ENCODE measurements at regions not wholly inside any gene's neighbourhood (a gene's known extent, or its start where the extent isn't known, plus 50 kb on each side); places are given as distances from the start of the nearest gene placed in this dataset.

- TF ChIP-seq, protein P1, sequence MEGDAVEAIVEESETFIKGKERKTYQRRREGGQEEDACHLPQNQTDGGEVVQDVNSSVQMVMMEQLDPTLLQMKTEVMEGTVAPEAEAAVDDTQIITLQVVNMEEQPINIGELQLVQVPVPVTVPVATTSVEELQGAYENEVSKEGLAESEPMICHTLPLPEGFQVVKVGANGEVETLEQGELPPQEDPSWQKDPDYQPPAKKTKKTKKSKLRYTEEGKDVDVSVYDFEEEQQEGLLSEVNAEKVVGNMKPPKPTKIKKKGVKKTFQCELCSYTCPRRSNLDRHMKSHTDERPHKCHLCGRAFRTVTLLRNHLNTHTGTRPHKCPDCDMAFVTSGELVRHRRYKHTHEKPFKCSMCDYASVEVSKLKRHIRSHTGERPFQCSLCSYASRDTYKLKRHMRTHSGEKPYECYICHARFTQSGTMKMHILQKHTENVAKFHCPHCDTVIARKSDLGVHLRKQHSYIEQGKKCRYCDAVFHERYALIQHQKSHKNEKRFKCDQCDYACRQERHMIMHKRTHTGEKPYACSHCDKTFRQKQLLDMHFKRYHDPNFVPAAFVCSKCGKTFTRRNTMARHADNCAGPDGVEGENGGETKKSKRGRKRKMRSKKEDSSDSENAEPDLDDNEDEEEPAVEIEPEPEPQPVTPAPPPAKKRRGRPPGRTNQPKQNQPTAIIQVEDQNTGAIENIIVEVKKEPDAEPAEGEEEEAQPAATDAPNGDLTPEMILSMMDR (IDR thresholded peaks at IDR 0.05): no peak
- TF ChIP-seq ZFX (IDR thresholded peaks at IDR 0.05; ENCODE audit: borderline replicate concordance): no peak
- no peak overlapping the region for H3K27ac ChIP-seq
Measured at GRCh38 chr1:189438808-189439207, 1038.9 kb downstream of the BRINP3 start.

GRCh38 chr1:189463166-189463565 lies 1014.5 kb downstream of the BRINP3 start:
- no peak overlapping the region for H3K27ac ChIP-seq
- TF ChIP-seq, protein P1 (IDR thresholded peaks at IDR 0.05): no peak
- TF ChIP-seq ZFX (IDR thresholded peaks at IDR 0.05; ENCODE audit: borderline replicate concordance): no peak

GRCh38 chr1:189496768-189497167 lies 980.9 kb downstream of the BRINP3 start:
- TF ChIP-seq ZFX (IDR thresholded peaks at IDR 0.05; ENCODE audit: borderline replicate concordance): no peak
- TF ChIP-seq, protein P1 (IDR thresholded peaks at IDR 0.05): no peak

DNA sequence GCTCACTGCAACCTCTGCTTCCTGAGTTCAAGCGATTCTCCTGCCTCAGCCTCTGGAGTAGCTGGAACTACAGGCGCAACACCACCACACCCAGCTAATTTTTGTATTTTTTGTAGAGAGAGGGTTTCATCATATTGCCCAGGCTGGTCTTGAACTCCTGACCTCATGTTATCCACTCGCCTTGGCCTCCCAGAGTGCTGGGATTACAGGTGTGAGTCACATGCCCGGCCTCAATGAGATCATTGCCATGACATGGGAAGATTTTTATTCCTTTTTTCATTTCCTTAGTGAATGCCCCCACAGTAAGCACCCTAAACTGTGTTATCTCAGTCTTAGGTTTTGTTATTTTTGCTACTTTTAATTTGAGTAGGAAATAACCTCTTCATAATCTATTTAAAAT lies 977.9 kb downstream of the BRINP3 start:
- TF ChIP-seq ZFX (IDR thresholded peaks at IDR 0.05; ENCODE audit: borderline replicate concordance): no peak
- TF ChIP-seq, protein P1 (IDR thresholded peaks at IDR 0.05): no peak
- H3K27ac ChIP-seq: no peak overlapping the region

More at GRCh38 chr1:189496768-189497167, 980.9 kb downstream of the BRINP3 start:
- H3K27ac ChIP-seq: no peak overlapping the region

DNA sequence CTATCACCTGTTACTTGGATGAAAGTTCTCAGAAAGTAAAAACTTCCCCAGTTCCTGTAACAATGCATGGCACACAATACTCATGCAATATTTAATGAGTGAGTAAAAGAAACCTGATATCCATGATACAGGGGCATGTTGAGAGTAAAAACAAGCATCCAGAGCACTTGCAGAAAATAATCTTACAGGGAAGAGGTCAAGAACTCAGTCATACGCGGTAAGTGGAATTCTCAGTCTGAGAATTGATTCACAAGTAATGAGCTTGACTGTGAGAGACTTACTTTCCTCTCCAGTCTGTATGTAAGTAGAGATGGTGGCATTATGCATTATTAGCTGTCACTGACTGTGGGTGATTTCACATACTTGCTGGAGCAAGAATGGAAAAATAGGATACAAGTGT lies 976.9 kb downstream of the BRINP3 start:
- no peak overlapping the region for H3K27ac ChIP-seq
- TF ChIP-seq, protein P1 (IDR thresholded peaks at IDR 0.05): no peak
- no peak for TF ChIP-seq ZFX (IDR thresholded peaks at IDR 0.05; ENCODE audit: borderline replicate concordance)

GRCh38 chr1:189510827-189511226 lies 966.8 kb downstream of the BRINP3 start:
- TF ChIP-seq ZFX (IDR thresholded peaks at IDR 0.05; ENCODE audit: borderline replicate concordance): no peak
- TF ChIP-seq, protein P1 (IDR thresholded peaks at IDR 0.05): no peak
- H3K27ac ChIP-seq: no peak overlapping the region

- H3K27ac ChIP-seq: no peak overlapping the region
- TF ChIP-seq, protein P1 (IDR thresholded peaks at IDR 0.05): no peak
- no peak for TF ChIP-seq ZFX (IDR thresholded peaks at IDR 0.05; ENCODE audit: borderline replicate concordance)
Measured at GRCh38 chr1:189513091-189513490, 964.6 kb downstream of the BRINP3 start.

All from 22Rv1 (cell line).